ENCODE measurements at regions not wholly inside any gene's neighbourhood (a gene's known extent, or its start where the extent isn't known, plus 50 kb on each side); places are given as distances from the start of the nearest gene placed in this dataset.

GRCh38 chr2:43044093-43044681 is 182.2 kb downstream of the ZFP36L2 start:
- TF ChIP-seq TAF1 (IDR thresholded peaks at IDR 0.05; ENCODE audit: borderline replicate concordance, insufficient read depth, low read length), result no peak
- TF ChIP-seq FOXP2 (optimal IDR thresholded peaks at IDR 0.05; ENCODE audit: borderline replicate concordance, extremely low read depth, extremely low read length, insufficient read depth), result no peak
- no peak for TF ChIP-seq SIN3A (IDR thresholded peaks at IDR 0.05; ENCODE audit: borderline replicate concordance, insufficient read depth, low read length)
- no peak for TF ChIP-seq POLR2AphosphoS5 (IDR thresholded peaks at IDR 0.05; ENCODE audit: low read depth, low read length)
- no peak for TF ChIP-seq REST (IDR thresholded peaks at IDR 0.05; ENCODE audit: insufficient read depth in 1 of 2, low read depth in 2 of 2, low read length in 2 of 2)

- TF ChIP-seq FOXP2 (optimal IDR thresholded peaks at IDR 0.05; ENCODE audit: borderline replicate concordance, extremely low read depth, extremely low read length, insufficient read depth) (no peak), REST (IDR thresholded peaks at IDR 0.05; ENCODE audit: insufficient read depth in 1 of 2, low read depth in 2 of 2, low read length in 2 of 2) (no peak), POLR2AphosphoS5 (IDR thresholded peaks at IDR 0.05; ENCODE audit: low read depth, low read length) (no peak)
Measured at GRCh38 chr2:43043553-43043870, 182.9 kb downstream of the ZFP36L2 start.

GRCh38 chr2:43041661-43042360 is 184.6 kb downstream of the ZFP36L2 start:
- TF ChIP-seq FOXP2 (optimal IDR thresholded peaks at IDR 0.05; ENCODE audit: borderline replicate concordance, extremely low read depth, extremely low read length, insufficient read depth), result peak; percentile 79
- TF ChIP-seq POLR2AphosphoS5 (IDR thresholded peaks at IDR 0.05; ENCODE audit: low read depth, low read length), result no peak

- TF ChIP-seq POLR2AphosphoS5 (IDR thresholded peaks at IDR 0.05; ENCODE audit: low read depth, low read length), result no peak
- no peak for TF ChIP-seq REST (IDR thresholded peaks at IDR 0.05; ENCODE audit: insufficient read depth in 1 of 2, low read depth in 2 of 2, low read length in 2 of 2)
- TF ChIP-seq SIN3A (IDR thresholded peaks at IDR 0.05; ENCODE audit: borderline replicate concordance, insufficient read depth, low read length), result no peak
- TF ChIP-seq FOXP2 (optimal IDR thresholded peaks at IDR 0.05; ENCODE audit: borderline replicate concordance, extremely low read depth, extremely low read length, insufficient read depth), result no peak
- TF ChIP-seq TAF1 (IDR thresholded peaks at IDR 0.05; ENCODE audit: borderline replicate concordance, insufficient read depth, low read length), result no peak
Measured at GRCh38 chr2:43041173-43041591, 185.2 kb downstream of the ZFP36L2 start.

GRCh38 chr2:43040084-43040854 is 186.1 kb downstream of the ZFP36L2 start:
- TF ChIP-seq POLR2AphosphoS5 (IDR thresholded peaks at IDR 0.05; ENCODE audit: low read depth, low read length), result no peak
- no peak for TF ChIP-seq SIN3A (IDR thresholded peaks at IDR 0.05; ENCODE audit: borderline replicate concordance, insufficient read depth, low read length)
- TF ChIP-seq TAF1 (IDR thresholded peaks at IDR 0.05; ENCODE audit: borderline replicate concordance, insufficient read depth, low read length), result no peak
- no peak for TF ChIP-seq FOXP2 (optimal IDR thresholded peaks at IDR 0.05; ENCODE audit: borderline replicate concordance, extremely low read depth, extremely low read length, insufficient read depth)
- no peak for TF ChIP-seq REST (IDR thresholded peaks at IDR 0.05; ENCODE audit: insufficient read depth in 1 of 2, low read depth in 2 of 2, low read length in 2 of 2)

All from PFSK-1 (cell line).